RWPE1 (cell line): ENCODE measurements at regions not wholly inside any gene's neighbourhood (a gene's known extent, or its start where the extent isn't known, plus 50 kb on each side); places are given as distances from the start of the nearest gene placed in this dataset.

ENCODE experiments used
- CTCF ChIA-PET: fragments of 350-600 bp; sonication (Branson Sonifier 250); formaldehyde crosslinking; extraction: SDS; loops from one replicate; lab custom pipeline; 2021; lab: Yijun Ruan, JAX
- POLR2A ChIA-PET: fragments of 400-600 bp; formaldehyde crosslinking; extraction: SDS; loops from one replicate; lab custom pipeline; 2020; ENCODE audit warnings: antibody characterized with exemption; ENCODE audit not compliant: low non-redundant PET; lab: Yijun Ruan, JAX
- DNase-seq: peaks from one replicate; pipeline ENCODE4 v3.0.0; 2012; ENCODE audit warnings: low spot score
- H3K27ac ChIP-seq: fragments of 450-650 bp; 2 replicates; pipeline ENCODE4 v1.5.1; 2017
- TF ChIP-seq, protein P1 (sequence below): fragments of 450-650 bp; conservative IDR thresholded peaks from 2 replicates; pipeline ENCODE4 v1.5.1; 2017; ENCODE audit warnings: low read depth, mild to moderate bottlenecking

DNA sequence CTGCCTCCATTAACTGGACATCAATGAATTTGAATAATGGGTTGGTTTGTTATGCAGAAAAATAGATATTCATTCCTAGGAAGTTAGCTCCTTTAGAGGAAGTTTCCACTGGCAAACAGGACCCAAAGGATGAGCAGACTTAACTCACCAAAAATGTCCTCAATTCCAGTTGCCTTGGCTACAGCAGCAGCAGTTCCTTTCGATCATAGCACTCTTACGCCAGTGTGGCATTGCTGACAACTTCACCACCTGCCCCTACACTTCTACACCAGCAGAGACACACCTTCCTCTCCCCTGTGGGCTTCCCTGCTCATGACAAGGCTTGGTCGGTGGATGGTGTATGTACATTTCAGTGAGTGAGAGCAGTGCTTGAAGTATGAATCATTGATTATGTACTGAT is 532.8 kb downstream of the QKI start:
- no peak overlapping the region for H3K27ac ChIP-seq
- ChIA-PET CTCF (interaction anchor here (0.7 to 1.0 kb wide), 2 partner anchors 9 to 649 kb away, joined by 4 read pairs; no protein-coding TSS in a partner anchor), POLR2A (no interaction called here)
- no peak for DNase-seq
- TF ChIP-seq, protein P1, sequence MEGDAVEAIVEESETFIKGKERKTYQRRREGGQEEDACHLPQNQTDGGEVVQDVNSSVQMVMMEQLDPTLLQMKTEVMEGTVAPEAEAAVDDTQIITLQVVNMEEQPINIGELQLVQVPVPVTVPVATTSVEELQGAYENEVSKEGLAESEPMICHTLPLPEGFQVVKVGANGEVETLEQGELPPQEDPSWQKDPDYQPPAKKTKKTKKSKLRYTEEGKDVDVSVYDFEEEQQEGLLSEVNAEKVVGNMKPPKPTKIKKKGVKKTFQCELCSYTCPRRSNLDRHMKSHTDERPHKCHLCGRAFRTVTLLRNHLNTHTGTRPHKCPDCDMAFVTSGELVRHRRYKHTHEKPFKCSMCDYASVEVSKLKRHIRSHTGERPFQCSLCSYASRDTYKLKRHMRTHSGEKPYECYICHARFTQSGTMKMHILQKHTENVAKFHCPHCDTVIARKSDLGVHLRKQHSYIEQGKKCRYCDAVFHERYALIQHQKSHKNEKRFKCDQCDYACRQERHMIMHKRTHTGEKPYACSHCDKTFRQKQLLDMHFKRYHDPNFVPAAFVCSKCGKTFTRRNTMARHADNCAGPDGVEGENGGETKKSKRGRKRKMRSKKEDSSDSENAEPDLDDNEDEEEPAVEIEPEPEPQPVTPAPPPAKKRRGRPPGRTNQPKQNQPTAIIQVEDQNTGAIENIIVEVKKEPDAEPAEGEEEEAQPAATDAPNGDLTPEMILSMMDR = no peak

DNA sequence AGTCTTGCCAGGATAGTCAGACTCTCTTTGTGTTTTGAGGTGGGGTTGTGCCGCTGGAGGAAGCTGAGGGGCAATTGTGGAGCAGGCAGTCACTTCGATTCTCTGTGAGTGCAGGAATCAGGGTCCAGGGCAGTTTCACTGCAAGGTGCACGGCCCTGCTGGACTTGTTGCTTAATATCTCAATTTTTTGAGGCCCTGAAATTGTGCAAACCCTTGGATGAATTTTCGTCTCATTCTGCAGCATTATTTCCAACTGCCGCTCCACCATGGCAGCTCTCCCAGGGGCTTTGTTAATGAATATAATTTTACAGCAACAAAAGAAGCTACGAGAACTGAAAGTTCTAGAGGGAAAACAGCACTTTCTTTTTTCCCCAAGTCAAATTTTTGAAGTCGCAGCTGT is 531.9 kb downstream of the QKI start:
- POLR2A ChIA-PET = no interaction called here
- no peak for DNase-seq
- H3K27ac ChIP-seq = no peak overlapping the region
- CTCF ChIA-PET = interaction anchor here (1.0 kb wide), 1 partner anchor 10 kb away, joined by 4 read pairs; no protein-coding TSS in a partner anchor
- TF ChIP-seq, protein P1 = no peak

DNA sequence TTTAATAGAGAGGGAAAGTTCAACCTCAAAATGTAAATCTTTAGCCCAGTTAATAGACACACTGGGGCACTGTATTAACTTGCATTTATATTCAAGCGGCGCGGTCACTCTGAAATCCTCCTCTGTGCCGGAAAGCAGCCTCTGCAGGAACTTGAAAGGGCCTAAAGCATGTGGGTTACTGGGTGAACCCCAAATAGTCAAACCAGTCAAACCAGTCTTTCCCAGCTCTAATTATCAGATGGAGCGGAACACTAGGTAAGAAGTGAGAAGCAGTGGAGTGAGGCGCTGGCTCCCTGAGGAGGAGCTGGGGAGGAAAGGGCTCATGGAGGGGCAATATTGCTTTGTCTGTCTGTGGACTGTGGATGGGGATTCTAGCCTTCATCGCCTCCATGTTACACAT is 531.3 kb downstream of the QKI start:
- peak; percentile 3 for DNase-seq
- TF ChIP-seq, protein P1 = no peak
- no peak overlapping the region for H3K27ac ChIP-seq
- ChIA-PET CTCF (no interaction called here), POLR2A (no interaction called here)

DNA sequence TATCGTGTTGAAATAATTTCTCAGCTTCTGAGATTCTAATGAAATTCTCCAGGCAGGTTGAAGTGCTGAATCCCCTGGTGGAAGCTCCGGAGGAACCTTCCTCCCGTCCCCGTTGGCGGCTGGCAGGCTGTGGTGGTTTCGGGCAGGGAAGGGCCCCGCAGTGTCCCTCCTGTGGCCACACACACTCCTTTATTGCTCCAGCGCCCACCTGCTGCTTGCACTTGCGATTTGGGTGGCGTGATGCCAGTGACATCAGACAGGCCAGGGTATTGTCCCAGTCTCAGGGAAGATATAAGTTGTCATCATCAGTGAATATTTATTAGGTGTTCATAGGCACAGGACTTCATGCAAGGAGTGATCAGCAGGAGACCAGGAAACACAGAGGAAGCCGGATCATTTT is 530.4 kb downstream of the QKI start:
- H3K27ac ChIP-seq = no peak overlapping the region
- POLR2A ChIA-PET = no interaction called here
- TF ChIP-seq, protein P1 = no peak
- CTCF ChIA-PET = no interaction called here
- DNase-seq = no peak

DNA sequence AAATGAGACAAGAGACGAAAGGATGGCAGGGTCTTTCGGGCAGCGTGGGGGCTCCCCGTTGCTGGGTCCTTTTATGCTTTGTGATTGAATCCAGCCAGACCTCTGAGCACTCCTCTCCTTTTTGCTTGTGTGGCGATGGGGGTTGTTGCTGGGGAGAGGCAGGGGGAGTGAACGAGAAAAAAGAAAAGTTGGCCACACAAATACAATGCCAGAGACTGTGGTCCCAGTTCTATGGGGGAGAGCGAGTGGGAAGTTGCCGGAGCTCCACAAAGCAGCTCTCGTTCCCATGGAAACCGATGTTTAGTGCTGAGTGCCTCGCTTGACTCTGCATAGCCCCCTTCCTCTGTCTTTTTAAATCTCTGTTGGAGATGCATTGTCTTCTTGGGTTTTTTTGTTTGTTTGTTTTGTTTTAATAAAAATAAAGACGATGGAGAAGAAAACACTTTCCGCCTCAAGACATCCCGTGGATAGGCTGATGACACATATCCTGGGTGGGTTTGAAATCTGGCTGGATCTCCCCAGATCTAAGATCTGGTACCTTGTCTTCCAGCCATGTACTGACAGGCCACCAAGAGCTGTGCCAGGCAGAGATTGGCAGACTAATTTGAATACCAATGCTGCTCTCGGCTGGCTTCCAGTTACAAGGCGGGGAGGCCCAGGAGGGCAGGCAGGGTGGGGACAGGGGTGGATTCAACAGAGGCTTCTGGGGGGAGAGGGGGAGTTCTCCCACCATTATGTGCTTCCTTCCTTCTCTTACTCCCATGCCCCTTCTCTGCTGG is 529.3 kb downstream of the QKI start:
- ChIA-PET POLR2A (no interaction called here), CTCF (interaction anchor here (0.6 kb wide), 1 partner anchor 82 kb away, joined by 3 read pairs; no protein-coding TSS in a partner anchor)
- TF ChIP-seq, protein P1 = no peak
- H3K27ac ChIP-seq = peak overlapping the region; percentile 49
- no peak for DNase-seq

DNA sequence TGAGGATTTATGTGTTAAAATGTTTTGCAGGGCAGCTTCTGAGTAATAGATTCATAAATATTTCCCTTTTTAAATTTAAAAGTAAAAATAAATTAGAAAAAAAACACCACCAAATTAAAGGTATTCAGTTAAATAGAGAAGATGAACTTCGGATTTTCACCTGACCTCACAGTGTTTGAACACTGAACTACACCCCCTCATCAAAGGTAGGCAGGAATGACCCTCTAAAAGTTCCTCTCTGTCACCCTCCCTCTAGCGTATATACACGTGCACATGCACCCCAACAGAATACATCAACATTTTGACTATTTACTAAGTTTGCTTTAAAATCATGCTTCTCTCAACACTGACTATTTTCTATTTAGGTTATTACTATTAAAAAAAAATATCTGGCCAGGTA is 528.3 kb downstream of the QKI start:
- DNase-seq = no peak
- no peak overlapping the region for H3K27ac ChIP-seq
- CTCF ChIA-PET = no interaction called here
- TF ChIP-seq, protein P1 = no peak
- POLR2A ChIA-PET = no interaction called here
